AG09309 (cell line): ENCODE measurements at regions not wholly inside any gene's neighbourhood (a gene's known extent, or its start where the extent isn't known, plus 50 kb on each side); places are given as distances from the start of the nearest gene placed in this dataset.

Experiments used
- DNase-seq: peaks from one replicate; pipeline ENCODE4 v3.0.0-alpha.2; 2010; ENCODE audit warnings: low read depth
- H3K4me3 ChIP-seq: 2 replicates; pipeline ENCODE4 v1.5.1; 2011; ENCODE audit warnings: mild to moderate bottlenecking, low read depth, low read length, moderate library complexity; ENCODE audit not compliant: control insufficient read depth
- CTCF ChIP-seq: IDR thresholded peaks from 2 replicates; pipeline ENCODE4 v1.5.1; 2011; ENCODE audit warnings: mild to moderate bottlenecking, low read depth, low read length, inconsistent platforms; ENCODE audit not compliant: insufficient read depth, control insufficient read depth; ENCODE audit errors: missing control alignments

DNA sequence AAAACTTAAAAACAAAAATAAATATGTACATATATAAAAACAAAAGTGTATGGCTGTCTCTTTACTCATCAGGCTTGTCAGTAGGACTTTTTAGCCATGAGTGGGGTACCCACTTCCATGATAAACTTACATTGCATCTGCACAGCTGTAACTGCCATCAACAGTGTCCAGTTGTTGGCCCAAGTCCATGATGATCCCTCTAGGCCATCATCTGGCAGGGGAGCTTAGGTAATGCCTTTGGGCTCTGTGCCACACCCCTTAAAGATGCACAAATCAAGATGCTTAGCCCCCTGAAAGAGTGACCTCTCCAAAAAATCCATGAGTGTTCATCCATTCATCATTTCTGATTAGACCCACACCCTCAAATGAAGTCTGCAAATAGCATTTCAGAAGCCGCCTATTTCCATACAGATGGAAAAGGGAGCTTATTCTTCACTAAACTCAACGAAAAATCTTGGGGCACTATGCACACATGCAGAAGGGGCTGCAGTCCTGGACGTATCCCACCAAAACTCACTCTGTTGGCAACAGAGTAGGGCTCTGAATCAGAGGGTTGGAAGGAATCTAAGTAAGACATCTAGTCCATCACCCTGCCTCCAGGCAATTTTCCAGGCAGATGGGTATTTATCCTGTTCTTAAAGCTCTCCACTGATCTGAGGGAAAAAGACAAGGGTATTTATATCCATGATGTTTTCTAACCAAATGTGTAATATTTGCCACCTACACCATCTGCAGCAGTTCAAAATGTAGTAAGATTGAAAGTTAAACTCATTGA lies 691.0 kb downstream of the ZEB2 start:
- TF ChIP-seq CTCF, result no peak
- no peak for DNase-seq
- no peak overlapping the region for H3K4me3 ChIP-seq

DNA sequence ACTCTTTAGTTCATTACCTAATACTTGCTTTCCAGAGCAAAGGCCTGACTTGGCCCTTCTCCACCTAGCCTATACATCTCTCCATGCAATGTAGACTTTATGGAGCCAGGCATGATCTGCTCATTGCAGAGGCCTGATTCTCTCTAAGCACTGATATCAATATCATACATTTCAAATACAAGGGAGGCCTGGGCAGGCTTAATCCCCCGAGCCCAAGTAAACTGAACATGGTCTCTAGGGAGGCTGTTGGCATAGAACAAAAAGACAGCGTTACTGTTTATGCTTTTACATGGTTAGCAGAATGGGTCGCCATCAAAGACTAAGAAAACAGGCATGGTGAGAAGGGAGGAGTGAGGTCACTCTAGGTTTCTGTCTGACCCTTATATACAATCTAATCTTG lies 695.1 kb downstream of the ZEB2 start:
- TF ChIP-seq CTCF, result no peak
- no peak overlapping the region for H3K4me3 ChIP-seq

DNA sequence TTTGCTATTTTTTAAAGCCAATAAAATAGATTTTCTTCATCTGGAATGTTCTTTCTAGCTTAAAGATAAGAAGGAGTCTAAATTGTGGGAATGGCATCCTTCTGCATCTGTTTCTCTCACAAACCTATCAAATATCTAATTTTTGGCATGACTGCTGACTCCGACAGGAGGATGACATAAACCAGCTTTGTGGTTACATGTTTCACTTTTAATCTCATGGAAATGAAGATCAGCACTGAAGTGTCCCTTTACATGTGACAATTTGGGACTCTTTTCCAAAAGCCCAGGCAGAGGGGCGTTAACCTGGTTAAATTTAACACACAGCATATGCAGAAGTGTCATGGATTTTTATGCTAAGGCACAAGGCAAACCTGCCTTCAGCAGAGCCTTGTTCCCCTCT lies 694.7 kb downstream of the ARHGAP15 start:
- DNase-seq, result no peak
- H3K4me3 ChIP-seq, result no peak overlapping the region
- TF ChIP-seq CTCF, result no peak

More for the DNA sequence above, 695.1 kb downstream of the ZEB2 start:
- no peak for DNase-seq

DNA sequence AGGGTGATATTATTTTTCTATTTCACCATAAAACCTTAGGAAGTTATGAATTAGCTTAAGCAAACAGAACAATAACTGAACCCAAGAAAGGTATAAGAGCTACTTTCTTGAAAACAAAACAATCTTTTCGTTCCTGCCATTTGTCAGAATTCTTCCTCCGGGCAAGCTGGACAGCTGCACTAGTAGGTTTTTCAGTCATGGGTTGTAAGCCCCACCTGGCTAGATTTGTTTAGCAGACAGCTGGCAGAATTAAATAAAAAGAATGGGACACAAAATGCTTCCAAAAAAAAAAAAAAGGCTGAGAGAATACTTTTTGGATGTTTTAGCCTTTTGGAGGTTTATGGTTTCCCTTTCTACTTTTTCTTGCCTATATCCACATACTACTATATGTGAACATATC lies 694.1 kb downstream of the ARHGAP15 start:
- no peak for TF ChIP-seq CTCF
- DNase-seq, result no peak
- no peak overlapping the region for H3K4me3 ChIP-seq

DNA sequence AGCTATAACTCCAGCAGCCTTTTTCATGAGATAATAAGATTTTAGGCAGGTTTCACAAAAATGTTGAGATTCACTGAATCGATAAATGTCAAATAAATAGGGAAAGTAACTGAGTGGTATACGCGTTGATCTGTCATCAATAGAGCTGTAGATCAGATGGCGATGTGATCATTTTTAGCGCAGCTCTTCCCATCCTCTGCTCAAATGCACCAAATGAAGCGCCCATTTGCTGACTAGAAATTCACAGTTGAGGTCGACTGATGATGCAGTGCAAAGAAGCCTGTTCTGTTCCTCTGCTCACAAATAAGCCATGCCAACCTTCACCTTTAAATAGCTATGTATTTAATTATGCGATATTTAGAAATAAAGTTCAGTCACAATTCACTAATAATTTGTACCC lies 693.5 kb downstream of the ARHGAP15 start:
- TF ChIP-seq CTCF, result no peak
- no peak for DNase-seq
- H3K4me3 ChIP-seq, result no peak overlapping the region

DNA sequence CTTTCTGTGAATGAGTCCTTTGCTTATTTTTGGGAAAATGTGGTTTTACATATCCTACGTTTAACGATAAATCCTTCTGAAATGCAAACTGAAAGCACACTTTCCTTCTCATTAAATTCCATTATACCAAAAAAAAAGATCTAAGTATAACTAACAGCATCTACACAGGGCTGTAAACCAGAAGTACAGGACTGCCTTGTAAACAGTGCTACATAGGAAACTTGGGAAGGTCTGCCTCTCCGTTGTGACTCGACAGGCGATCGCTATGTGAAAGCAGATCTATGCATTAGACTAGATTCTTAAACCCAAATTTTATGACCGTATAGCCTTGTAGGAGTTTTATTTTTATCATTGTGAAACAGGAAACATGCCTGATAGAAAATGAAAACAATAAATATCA lies 690.5 kb downstream of the ARHGAP15 start:
- H3K4me3 ChIP-seq, result no peak overlapping the region
- TF ChIP-seq CTCF, result no peak
- DNase-seq, result no peak
